ENCODE measurements at regions not wholly inside any gene's neighbourhood (a gene's known extent, or its start where the extent isn't known, plus 50 kb on each side); places are given as distances from the start of the nearest gene placed in this dataset.

- ATAC-seq (no peak), DNase-seq (ENCODE audit: low spot score in 2 of 2) (no peak)
- Mint-ChIP-seq H3K9me3 (no peaks in the 10 kb centered on the region), H3K27ac (no peak overlapping the region), H3K36me3 (no peaks in the 10 kb centered on the region)
Observed at GRCh38 chr17:79370594-79370993, 240.3 kb downstream of the RBFOX3 start.

GRCh38 chr17:79370126-79370525, 240.7 kb downstream of the RBFOX3 start:
- no peak for DNase-seq (ENCODE audit: low spot score in 2 of 2)
- no peaks in the 10 kb centered on the region for H3K36me3 Mint-ChIP-seq
- no peak for ATAC-seq
- H3K9me3 Mint-ChIP-seq, result no peaks in the 10 kb centered on the region
- H3K27ac Mint-ChIP-seq, result no peak overlapping the region

GRCh38 chr17:79369532-79369931, 241.3 kb downstream of the RBFOX3 start:
- DNase-seq (ENCODE audit: low spot score in 2 of 2), result no peak
- Mint-ChIP-seq H3K9me3 (no peaks in the 10 kb centered on the region), H3K27ac (no peak overlapping the region), H3K36me3 (no peaks in the 10 kb centered on the region)
- ATAC-seq, result no peak

- no peak for DNase-seq (ENCODE audit: low spot score in 2 of 2)
- Mint-ChIP-seq H3K9me3 (no peaks in the 10 kb centered on the region), H3K27ac (no peak overlapping the region), H3K36me3 (no peaks in the 10 kb centered on the region)
- no peak for ATAC-seq
Observed at GRCh38 chr17:79369001-79369400, 241.8 kb downstream of the RBFOX3 start.

DNA sequence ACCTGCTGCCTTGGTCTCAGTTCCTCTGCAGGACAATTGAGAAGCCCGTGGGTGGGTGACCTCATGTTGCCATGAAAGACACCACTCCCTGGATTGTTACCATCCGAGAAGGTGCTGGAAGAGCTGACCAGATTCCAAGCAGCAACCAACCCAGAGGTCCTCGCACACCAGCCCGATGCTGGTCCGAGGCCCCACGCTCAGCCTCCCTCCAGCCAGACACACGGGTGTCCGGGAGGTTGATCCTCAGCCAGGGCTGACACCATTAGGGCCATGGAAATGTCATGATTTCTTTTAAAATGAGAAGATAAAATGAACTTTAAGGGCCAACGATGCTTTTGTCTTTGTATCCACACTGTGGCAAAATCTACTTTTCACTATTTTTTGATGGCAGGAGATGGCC, 242.3 kb downstream of the RBFOX3 start:
- Mint-ChIP-seq H3K27ac (no peak overlapping the region), H3K36me3 (no peaks in the 10 kb centered on the region), H3K9me3 (no peaks in the 10 kb centered on the region)
- ATAC-seq (no peak), DNase-seq (ENCODE audit: low spot score in 2 of 2) (no peak)

- DNase-seq (ENCODE audit: low spot score in 2 of 2) (no peak), ATAC-seq (no peak)
- Mint-ChIP-seq H3K27ac (no peak overlapping the region), H3K36me3 (no peaks in the 10 kb centered on the region), H3K9me3 (no peaks in the 10 kb centered on the region)
Observed at GRCh38 chr17:79366988-79367571, 243.8 kb downstream of the RBFOX3 start.

DNA sequence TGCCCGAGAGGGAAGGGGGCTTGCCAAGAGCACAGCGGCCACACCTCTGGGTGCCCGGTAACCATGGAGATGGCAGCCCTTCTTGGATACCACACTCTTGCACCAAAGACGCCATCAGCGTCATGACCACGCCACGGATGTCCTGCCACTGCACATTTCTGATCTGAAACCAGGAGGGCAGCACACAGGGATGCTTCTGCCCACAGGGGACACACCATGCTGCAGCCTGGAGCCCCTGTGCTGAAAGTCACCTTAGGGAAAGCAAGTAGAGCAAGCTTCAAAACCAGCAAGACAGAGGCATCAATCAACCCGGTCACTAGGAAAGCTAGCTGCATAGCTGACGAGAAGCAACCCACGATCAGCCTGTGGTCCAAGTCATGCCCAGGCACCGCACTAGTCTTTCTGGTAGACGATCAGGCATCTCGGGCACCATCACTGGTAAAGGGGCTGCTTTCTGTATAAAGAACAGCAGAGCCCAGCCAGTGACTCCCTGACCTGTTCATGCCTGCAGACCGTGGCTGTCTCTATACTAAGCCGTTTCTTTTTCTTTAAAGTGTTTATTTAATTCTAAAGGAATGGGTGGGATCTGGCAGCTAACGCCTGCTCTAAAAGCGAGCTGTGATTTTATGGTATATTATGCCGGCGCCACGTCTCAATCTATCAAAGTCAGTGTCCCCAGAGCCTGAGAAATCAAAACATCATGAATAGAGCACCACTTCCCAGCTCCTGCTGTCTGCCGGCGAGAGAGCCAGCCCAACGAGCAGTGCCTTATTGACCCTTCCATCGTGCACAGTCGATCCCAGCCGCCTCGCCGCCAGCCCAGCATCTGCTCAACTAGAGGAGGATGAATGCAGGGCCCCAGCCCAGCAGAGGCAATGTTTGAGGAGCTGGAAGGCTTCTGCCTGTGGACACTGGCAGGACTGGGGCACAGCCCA, 244.7 kb downstream of the RBFOX3 start:
- no peaks in the 10 kb centered on the region for H3K9me3 Mint-ChIP-seq
- no peak overlapping the region for H3K27ac Mint-ChIP-seq
- DNase-seq (ENCODE audit: low spot score in 2 of 2), result no peak
- ATAC-seq, result no peak
- no peaks in the 10 kb centered on the region for H3K36me3 Mint-ChIP-seq

GRCh38 chr17:79365351-79365750, 245.5 kb downstream of the RBFOX3 start:
- no peaks in the 10 kb centered on the region for H3K9me3 Mint-ChIP-seq
- ATAC-seq (no peak), DNase-seq (ENCODE audit: low spot score in 2 of 2) (no peak)
- no peak overlapping the region for H3K27ac Mint-ChIP-seq
- no peaks in the 10 kb centered on the region for H3K36me3 Mint-ChIP-seq

- Mint-ChIP-seq H3K9me3 (no peaks in the 10 kb centered on the region), H3K36me3 (no peaks in the 10 kb centered on the region), H3K27ac (no peak overlapping the region)
- ATAC-seq, result no peak
- no peak for DNase-seq (ENCODE audit: low spot score in 2 of 2)
Observed at GRCh38 chr17:79364315-79365094, 246.3 kb downstream of the RBFOX3 start.

DNA sequence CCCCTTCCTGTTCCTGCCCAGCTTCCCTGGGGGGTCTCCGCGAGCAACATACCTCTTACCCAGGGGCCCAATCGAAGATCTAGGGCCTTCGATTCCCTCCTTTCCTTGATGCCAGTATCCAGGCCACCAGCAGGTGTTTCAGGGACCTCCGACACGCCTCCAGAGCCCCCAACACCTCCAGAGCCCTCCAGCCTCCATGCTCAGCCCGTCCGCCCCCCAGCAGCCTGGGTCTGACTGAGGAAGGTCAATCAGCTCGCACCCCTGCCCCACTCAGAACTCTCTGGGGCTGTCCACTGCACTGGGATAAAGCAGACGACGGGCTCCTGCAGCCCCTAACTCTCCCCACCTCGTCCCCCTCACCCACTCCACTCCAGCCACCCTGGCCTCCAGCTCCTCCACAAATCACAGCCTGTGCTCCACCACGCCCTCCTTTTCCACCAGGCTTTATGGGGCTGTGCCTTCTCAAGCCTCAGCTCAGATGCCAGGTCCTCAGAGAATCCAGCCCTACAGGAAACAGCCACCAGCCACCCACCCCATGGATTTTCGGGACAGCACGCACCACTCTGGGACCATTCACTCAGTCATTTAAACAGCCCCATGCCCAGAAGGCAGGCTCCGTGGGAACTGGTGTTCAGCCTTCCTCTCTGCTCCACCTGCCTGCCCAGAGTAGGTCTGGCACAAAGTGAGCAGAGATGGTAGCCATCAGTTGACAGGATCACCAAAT, 247.1 kb downstream of the RBFOX3 start:
- Mint-ChIP-seq H3K36me3 (no peaks in the 10 kb centered on the region), H3K9me3 (no peaks in the 10 kb centered on the region), H3K27ac (no peak overlapping the region)
- no peak for DNase-seq (ENCODE audit: low spot score in 2 of 2)
- ATAC-seq, result no peak

- ATAC-seq, result no peak
Observed at GRCh38 chr17:79362772-79363305, 248.0 kb downstream of the RBFOX3 start.

GRCh38 chr17:79361873-79362771, 248.7 kb downstream of the RBFOX3 start:
- DNase-seq (ENCODE audit: low spot score in 2 of 2) (no peak), ATAC-seq (no peak)
- H3K36me3 Mint-ChIP-seq, result no peaks in the 10 kb centered on the region
- H3K9me3 Mint-ChIP-seq, result no peaks in the 10 kb centered on the region
- H3K27ac Mint-ChIP-seq, result no peak overlapping the region

More at GRCh38 chr17:79362772-79363305, 248.0 kb downstream of the RBFOX3 start:
- no peak for DNase-seq (ENCODE audit: low spot score in 2 of 2)
- no peaks in the 10 kb centered on the region for H3K9me3 Mint-ChIP-seq
- no peaks in the 10 kb centered on the region for H3K36me3 Mint-ChIP-seq
- H3K27ac Mint-ChIP-seq, result no peak overlapping the region

- Mint-ChIP-seq H3K27ac (no peak overlapping the region), H3K9me3 (no peaks in the 10 kb centered on the region), H3K36me3 (no peaks in the 10 kb centered on the region)
- no peak for ATAC-seq
- DNase-seq (ENCODE audit: low spot score in 2 of 2), result no peak
Observed at GRCh38 chr17:79361221-79361734, 249.6 kb downstream of the RBFOX3 start.

GRCh38 chr17:79360196-79360595, 250.7 kb downstream of the RBFOX3 start:
- DNase-seq (ENCODE audit: low spot score in 2 of 2), result no peak
- ATAC-seq, result no peak
- no peak overlapping the region for H3K27ac Mint-ChIP-seq
- H3K36me3 Mint-ChIP-seq, result no peaks in the 10 kb centered on the region
- H3K9me3 Mint-ChIP-seq, result no peaks in the 10 kb centered on the region

- no peak overlapping the region for H3K27ac Mint-ChIP-seq
- H3K36me3 Mint-ChIP-seq, result peaks cover 0 to 6% of the 10 kb centered on the region in 2 donors
- H3K9me3 Mint-ChIP-seq, result peaks cover 0 to 4% of the 10 kb centered on the region in 2 donors
- ATAC-seq, result no peak
- no peak for DNase-seq (ENCODE audit: low spot score in 2 of 2)
Observed at GRCh38 chr17:79356839-79357447, 253.9 kb downstream of the RBFOX3 start.
